ENCODE measurements at regions not wholly inside any gene's neighbourhood (a gene's known extent, or its start where the extent isn't known, plus 50 kb on each side); places are given as distances from the start of the nearest gene placed in this dataset.

DNA sequence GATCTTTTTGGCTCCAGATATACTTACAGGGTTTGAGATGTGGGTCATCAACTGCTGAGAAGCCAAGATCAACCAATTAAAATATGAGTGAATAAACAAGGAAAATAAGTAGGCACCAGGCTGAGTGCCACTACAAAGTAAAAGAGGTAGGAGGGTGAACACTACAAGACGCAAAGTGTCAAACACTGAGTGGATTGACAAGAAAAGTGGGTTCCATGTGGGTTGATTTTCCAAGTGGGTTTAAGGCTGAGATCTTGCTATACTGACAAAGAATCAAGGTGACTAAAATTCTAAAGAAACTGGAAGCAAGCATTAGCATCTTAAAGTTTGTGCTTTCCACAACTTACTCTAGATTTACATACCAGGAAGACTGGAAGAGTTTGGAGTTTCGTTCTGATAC is 160.4 kb upstream of the SPACA1 start:
- 77% methylated on average over 2 of the region's 2 CpGs for WGBS, 2 donors
- intact Hi-C loops (cut with DNase I): no loop called here
- H3K4me1 ChIP-seq: no peaks in the 10 kb centered on the region

DNA sequence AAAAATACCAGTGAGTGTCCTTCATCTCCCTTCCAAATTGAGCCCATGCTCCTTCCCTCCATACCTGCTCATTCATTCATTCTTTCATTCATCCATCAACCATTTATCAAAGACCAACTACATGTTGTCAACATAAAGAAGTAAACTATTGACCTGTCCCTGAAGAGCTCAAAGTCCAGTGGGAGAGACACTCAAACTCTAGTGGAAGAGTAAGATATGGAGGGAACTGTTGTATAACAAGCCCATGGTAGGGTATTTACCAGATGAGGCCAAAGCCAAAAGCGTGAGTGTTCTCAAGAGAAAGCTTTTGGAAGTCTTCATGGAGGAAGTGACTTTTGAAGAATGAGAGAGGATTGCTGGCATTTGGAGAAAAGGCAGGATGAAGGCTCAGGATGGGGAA is 163.4 kb upstream of the SPACA1 start:
- intact Hi-C loops (cut with DNase I): no loop called here
- 87 to 88% methylated on average over 1 of the region's 1 CpG for WGBS, 2 donors
- H3K4me3 ChIP-seq (replicated peaks in 1 of 3): no peak overlapping the region

More for the DNA sequence above, 160.4 kb upstream of the SPACA1 start:
- H3K4me3 ChIP-seq (replicated peaks in 1 of 3): no peak overlapping the region
- H3K27me3 ChIP-seq: no peaks in the 10 kb centered on the region
- no peaks in the 10 kb centered on the region for H3K9me3 ChIP-seq
- H3K36me3 ChIP-seq: no peaks in the 10 kb centered on the region
- no peak overlapping the region for H3K27ac ChIP-seq
- DNase-seq: no peak
- TF ChIP-seq POLR2A (IDR thresholded peaks at IDR 0.05): no peak
- TF ChIP-seq, protein P1, sequence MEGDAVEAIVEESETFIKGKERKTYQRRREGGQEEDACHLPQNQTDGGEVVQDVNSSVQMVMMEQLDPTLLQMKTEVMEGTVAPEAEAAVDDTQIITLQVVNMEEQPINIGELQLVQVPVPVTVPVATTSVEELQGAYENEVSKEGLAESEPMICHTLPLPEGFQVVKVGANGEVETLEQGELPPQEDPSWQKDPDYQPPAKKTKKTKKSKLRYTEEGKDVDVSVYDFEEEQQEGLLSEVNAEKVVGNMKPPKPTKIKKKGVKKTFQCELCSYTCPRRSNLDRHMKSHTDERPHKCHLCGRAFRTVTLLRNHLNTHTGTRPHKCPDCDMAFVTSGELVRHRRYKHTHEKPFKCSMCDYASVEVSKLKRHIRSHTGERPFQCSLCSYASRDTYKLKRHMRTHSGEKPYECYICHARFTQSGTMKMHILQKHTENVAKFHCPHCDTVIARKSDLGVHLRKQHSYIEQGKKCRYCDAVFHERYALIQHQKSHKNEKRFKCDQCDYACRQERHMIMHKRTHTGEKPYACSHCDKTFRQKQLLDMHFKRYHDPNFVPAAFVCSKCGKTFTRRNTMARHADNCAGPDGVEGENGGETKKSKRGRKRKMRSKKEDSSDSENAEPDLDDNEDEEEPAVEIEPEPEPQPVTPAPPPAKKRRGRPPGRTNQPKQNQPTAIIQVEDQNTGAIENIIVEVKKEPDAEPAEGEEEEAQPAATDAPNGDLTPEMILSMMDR (IDR thresholded peaks at IDR 0.05): no peak

DNA sequence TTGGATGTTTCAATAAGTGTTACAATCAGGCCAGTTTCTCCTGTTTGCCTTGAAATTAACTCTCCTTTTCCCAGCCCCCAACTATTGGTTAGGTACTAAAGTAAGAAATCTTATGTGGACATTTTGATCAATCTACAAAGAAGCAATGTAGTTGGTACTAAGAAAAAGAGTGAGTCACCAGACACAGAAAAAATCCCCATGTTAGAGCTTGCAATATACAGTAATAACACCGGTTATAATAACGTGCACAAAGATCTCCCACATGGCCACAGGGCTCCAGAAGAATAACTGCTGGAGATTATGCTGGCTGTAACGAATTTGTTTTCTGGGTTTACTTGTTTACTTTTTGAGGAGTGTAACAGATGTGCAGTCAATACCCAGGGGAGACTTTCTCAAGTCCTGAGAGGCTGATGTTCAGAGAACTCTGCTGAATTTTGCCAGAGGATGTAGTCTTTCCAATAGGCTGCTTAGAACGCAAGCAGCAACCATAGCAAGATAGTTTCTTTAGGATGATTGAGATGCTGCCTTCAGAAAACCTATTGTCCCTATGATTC is 166.2 kb upstream of the SPACA1 start:
- TF ChIP-seq, protein P1 (IDR thresholded peaks at IDR 0.05): no peak
- no peak for TF ChIP-seq POLR2A (IDR thresholded peaks at IDR 0.05)
- WGBS, 2 donors: 72 to 83% methylated on average over 4 of the region's 4 CpGs
- peaks cover 2% of the 10 kb centered on the region for H3K27me3 ChIP-seq
- DNase-seq: no peak
- H3K4me1 ChIP-seq: no peaks in the 10 kb centered on the region
- H3K4me3 ChIP-seq (replicated peaks in 1 of 3): no peak overlapping the region
- no peak overlapping the region for H3K27ac ChIP-seq
- no peaks in the 10 kb centered on the region for H3K36me3 ChIP-seq
- no peaks in the 10 kb centered on the region for H3K9me3 ChIP-seq
- intact Hi-C loops (cut with DNase I): no loop called here

More for the DNA sequence above, 163.4 kb upstream of the SPACA1 start:
- Histone ChIP-seq H3K27ac (no peak overlapping the region), H3K9me3 (no peaks in the 10 kb centered on the region), H3K27me3 (no peaks in the 10 kb centered on the region), H3K36me3 (no peaks in the 10 kb centered on the region), H3K4me1 (no peaks in the 10 kb centered on the region)
- TF ChIP-seq, protein P1 (IDR thresholded peaks at IDR 0.05): no peak
- no peak for TF ChIP-seq POLR2A (IDR thresholded peaks at IDR 0.05)
- no peak for DNase-seq

DNA sequence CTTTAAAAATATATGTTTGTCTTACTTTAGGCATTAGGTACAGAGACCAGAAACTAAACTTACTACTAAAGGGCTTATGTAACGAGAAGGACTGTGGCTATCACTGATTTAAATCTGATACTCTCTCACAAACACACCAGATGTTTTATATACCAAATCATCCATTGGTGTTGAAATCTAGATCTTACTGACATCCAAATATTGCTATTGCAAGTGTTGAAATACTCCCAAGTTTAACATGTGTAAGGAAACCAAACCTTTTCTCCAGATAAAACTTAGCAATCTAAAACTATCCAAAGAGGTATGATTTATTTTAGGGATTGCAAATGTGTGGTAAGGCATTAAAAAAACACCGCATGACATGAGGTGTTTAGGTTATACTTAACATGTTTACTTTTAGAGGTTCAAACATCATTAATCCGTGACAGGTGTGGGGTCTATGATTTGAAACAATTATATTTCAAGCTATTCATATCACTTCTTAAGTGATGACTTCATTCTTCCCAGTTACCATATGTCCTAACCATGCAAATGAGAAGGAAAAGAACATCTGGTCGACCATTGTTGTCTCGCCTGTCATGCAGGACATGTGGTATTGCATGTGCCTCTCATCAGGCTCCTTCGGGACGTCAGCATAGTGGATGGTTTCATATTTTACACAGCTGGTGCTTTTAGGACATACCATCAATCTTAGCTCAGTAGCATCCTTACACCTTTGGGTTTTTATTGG is 168.3 kb upstream of the SPACA1 start:
- intact Hi-C loops (cut with DNase I): no loop called here
- H3K9me3 ChIP-seq: no peaks in the 10 kb centered on the region
- H3K27me3 ChIP-seq: peaks cover 5% of the 10 kb centered on the region
- no peaks in the 10 kb centered on the region for H3K4me1 ChIP-seq
- WGBS, 2 donors: 72 to 84% methylated on average over 7 of the region's 7 CpGs
- no peak for DNase-seq
- no peak overlapping the region for H3K4me3 ChIP-seq (replicated peaks in 1 of 3)
- no peaks in the 10 kb centered on the region for H3K36me3 ChIP-seq
- H3K27ac ChIP-seq: no peak overlapping the region
- no peak for TF ChIP-seq POLR2A (IDR thresholded peaks at IDR 0.05)
- TF ChIP-seq, protein P1 (IDR thresholded peaks at IDR 0.05): no peak

DNA sequence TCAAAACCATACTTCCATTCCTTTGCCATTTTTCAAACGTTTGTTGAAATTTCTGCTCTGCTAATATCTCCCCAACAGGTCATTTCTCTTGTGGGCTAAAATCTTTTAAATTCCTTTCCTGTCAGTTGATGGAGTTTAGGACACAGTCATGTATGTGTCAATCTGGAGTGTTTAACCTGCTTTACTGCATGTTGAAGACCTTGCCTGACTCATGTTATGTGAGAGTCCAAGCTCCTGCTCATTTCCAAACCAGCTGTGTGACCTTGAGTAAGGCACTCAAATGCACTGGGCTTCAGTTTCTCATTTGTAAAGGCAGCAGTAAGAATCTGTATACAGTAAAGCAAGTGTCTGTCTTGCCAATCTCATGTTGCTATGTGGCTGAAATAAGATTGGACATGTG is 171.9 kb upstream of the SPACA1 start:
- intact Hi-C loops (cut with DNase I): no loop called here
- TF ChIP-seq, protein P1 (IDR thresholded peaks at IDR 0.05): no peak
- no peak for TF ChIP-seq POLR2A (IDR thresholded peaks at IDR 0.05)
- 73 to 78% methylated on average over 1 of the region's 1 CpG for WGBS, 2 donors

More for the DNA sequence above, 171.9 kb upstream of the SPACA1 start:
- Histone ChIP-seq H3K27ac (no peak overlapping the region), H3K36me3 (no peaks in the 10 kb centered on the region), H3K4me1 (no peaks in the 10 kb centered on the region), H3K4me3 (replicated peaks in 1 of 3) (no peak overlapping the region), H3K27me3 (peaks cover 5% of the 10 kb centered on the region), H3K9me3 (no peaks in the 10 kb centered on the region)
- no peak for DNase-seq

All from thyroid gland (tissue), 4 donors.